GM06990 (cell line): ENCODE measurements at regions not wholly inside any gene's neighbourhood (a gene's known extent, or its start where the extent isn't known, plus 50 kb on each side); places are given as distances from the start of the nearest gene placed in this dataset.

Source experiments
- DNase-seq: peaks from one replicate; pipeline ENCODE4 v3.0.0-alpha.2; 2011; ENCODE audit not compliant: insufficient read length; ENCODE audit errors: extremely low read depth
- H3K27me3 ChIP-seq: replicated peaks from 2 replicates; pipeline ENCODE4 v1.6.0; 2011; ENCODE audit warnings: low read length; ENCODE audit not compliant: control insufficient read depth, insufficient read depth
- H3K36me3 ChIP-seq: 2 replicates; pipeline ENCODE4 v1.5.1; 2011; ENCODE audit warnings: low read length; ENCODE audit not compliant: control insufficient read depth, insufficient read depth
- H3K4me3 ChIP-seq: replicated peaks from 2 replicates; pipeline ENCODE4 v1.5.1; 2011; ENCODE audit warnings: low read depth, mild to moderate bottlenecking, control low read depth, low read length
- TF ChIP-seq, protein P1 (sequence below): IDR thresholded peaks from 2 replicates; pipeline ENCODE4 v1.5.1; 2011; ENCODE audit warnings: low read length, control low read depth, mild to moderate bottlenecking, inconsistent platforms; ENCODE audit not compliant: insufficient read depth, poor library complexity, severe bottlenecking

DNA sequence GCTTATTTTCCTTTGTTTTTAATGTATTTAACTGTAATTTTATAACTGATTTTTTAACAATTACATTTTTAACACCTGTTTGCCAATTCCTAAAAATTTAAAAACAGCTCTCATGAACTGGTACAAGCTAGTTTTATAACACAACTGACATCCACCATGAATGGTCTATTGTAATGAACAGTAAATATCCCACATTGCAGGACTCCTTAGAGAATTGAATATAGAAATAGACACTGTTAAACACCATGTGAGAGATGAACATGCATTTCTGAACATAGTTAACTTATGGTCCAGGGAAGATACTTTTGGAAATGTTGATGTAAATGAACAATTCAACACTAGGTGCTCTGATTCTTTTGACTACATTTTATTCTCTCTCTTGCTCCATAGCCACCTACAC, 195.1 kb upstream of the GMDS start:
- H3K4me3 ChIP-seq = no peak overlapping the region
- TF ChIP-seq, protein P1, sequence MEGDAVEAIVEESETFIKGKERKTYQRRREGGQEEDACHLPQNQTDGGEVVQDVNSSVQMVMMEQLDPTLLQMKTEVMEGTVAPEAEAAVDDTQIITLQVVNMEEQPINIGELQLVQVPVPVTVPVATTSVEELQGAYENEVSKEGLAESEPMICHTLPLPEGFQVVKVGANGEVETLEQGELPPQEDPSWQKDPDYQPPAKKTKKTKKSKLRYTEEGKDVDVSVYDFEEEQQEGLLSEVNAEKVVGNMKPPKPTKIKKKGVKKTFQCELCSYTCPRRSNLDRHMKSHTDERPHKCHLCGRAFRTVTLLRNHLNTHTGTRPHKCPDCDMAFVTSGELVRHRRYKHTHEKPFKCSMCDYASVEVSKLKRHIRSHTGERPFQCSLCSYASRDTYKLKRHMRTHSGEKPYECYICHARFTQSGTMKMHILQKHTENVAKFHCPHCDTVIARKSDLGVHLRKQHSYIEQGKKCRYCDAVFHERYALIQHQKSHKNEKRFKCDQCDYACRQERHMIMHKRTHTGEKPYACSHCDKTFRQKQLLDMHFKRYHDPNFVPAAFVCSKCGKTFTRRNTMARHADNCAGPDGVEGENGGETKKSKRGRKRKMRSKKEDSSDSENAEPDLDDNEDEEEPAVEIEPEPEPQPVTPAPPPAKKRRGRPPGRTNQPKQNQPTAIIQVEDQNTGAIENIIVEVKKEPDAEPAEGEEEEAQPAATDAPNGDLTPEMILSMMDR = no peak
- peaks cover 1% of the 10 kb centered on the region; the same call in 1 of the 2 replicates for H3K27me3 ChIP-seq
- no peak for DNase-seq
- H3K36me3 ChIP-seq = no peaks in the 10 kb centered on the region

DNA sequence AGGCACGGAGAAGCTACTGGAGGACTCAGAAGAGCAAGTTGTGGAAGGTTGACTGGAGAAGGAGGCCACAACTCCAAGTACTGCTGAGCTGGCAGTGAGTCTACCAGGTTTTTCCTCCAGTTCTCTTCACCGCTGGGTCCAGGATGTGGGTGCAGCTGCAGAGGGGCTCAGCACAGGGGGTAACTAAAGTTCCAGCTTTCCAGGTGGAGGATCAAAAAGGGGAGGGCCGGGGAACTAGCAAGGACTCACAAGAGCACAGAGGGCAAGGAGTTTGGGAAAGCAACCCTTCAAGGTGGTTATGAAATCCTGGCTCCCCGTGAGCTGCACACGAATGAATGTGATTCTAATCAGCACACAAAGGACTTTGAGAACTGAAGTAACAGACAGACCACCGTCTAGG, 194.2 kb upstream of the GMDS start:
- Histone ChIP-seq H3K27me3 (peaks cover 1% of the 10 kb centered on the region; the same call in 1 of the 2 replicates), H3K36me3 (no peaks in the 10 kb centered on the region), H3K4me3 (no peak overlapping the region)
- DNase-seq = no peak
- TF ChIP-seq, protein P1 = no peak

DNA sequence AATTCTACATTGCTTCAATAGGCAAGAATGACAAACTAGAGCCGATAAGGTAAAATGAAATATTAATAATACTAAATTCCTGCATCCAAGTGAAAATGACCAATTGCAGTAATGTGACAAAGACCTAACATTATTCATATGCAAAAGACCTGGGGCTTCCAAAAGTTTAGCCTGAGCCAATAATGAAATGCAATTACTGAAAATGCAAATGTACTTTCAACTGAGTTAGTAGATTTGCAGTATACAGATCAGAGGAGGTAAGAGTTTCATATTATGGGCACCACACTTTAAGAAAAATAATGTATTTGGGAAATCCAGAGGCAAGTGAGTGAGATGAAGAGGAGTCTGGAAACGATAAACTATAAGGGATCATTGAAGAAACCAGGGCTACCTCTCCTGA, 193.7 kb upstream of the GMDS start:
- H3K4me3 ChIP-seq = no peak overlapping the region
- TF ChIP-seq, protein P1 = no peak

DNA sequence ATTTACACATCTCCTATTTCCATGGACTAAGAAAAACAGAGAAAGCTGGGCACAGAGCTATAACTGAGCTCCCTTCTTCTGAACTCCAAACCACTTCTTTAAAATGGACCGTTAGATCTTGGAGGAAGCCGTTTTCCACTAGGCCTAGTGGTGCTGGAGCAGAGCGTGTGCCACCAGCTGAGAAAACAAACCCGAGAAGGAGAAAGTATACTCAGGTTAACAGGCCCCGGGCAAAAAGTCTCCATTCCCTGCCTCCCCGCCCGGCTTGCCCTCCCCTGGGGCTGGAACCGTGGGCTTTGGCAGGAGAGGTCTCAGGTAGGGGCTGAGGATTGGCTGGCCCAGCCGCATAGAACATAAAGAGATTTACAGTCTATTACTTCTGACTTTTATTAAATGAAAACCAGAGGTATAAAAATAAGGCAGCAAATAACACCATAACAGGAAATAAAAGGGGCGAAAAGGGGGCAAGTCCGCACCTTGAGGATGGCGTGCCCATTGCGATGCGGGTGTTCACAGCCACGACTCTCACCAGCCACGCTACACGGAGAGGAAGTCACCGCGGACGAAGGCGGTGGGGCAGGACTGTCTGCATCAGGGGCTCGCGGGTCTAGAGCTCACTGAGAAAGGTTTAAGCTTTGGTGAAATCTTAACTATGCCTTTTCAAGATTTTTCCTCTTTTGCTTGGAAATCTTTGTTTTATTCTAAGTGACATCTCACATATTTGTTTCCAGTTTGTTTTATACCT, 191.2 kb upstream of the GMDS start:
- Histone ChIP-seq H3K27me3 (peaks cover 1% of the 10 kb centered on the region), H3K36me3 (no peaks in the 10 kb centered on the region), H3K4me3 (no peak overlapping the region)
- no peak for DNase-seq
- TF ChIP-seq, protein P1 = no peak

More for the DNA sequence above, 193.7 kb upstream of the GMDS start:
- Histone ChIP-seq H3K27me3 (peaks cover 1% of the 10 kb centered on the region; the same call in 1 of the 2 replicates), H3K36me3 (no peaks in the 10 kb centered on the region)
- no peak for DNase-seq

DNA sequence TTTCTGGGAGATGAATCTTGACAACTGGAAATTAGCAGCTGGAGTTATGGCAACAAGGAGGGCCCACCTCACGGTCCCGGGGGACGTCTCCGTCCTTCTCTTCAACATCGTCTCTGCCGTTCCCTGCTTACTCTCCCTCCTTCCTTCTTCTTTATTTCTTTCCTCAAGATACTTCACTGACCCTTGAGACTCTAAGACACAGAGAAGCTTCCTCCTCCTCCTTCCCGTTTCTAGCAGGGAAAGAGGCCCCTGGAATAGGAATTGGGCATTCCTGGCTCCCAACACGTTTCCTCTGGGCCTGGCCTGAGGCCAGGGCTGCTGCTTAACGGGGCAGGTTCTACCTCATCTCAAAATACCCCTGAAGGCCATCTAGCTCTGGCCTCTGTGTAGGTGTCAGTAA, 189.9 kb upstream of the GMDS start:
- Histone ChIP-seq H3K4me3 (no peak overlapping the region), H3K36me3 (no peaks in the 10 kb centered on the region), H3K27me3 (peaks cover 1% of the 10 kb centered on the region)
- DNase-seq = no peak
- TF ChIP-seq, protein P1 = no peak

DNA sequence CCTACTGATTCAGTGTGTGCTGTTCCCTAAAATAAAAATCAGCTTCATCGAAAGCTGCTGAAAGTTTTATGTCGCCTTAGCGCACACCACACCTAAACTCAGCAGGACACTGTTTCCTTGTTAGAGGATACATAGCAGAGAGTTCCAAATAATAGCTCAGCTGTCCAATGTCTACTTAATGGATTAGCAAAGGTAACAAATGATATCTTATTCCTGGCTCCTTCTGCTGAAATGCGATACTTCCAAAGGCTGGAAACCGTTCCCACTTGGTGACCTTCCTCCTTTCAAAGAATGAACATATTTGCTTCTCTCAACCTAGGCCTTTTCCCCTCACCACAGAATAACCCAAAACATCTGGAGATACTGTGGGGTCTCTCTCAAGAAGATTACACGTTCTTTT, 189.5 kb upstream of the GMDS start:
- Histone ChIP-seq H3K4me3 (no peak overlapping the region), H3K27me3 (peaks cover 1% of the 10 kb centered on the region), H3K36me3 (no peaks in the 10 kb centered on the region)
- TF ChIP-seq, protein P1 = no peak
- DNase-seq = no peak
